Immature natural killer cell (primary cell): ENCODE measurements at regions not wholly inside any gene's neighbourhood (a gene's known extent, or its start where the extent isn't known, plus 50 kb on each side); places are given as distances from the start of the nearest gene placed in this dataset.
A peak's percentile ranks its signal among the peaks of the same experiment; 100 is the strongest.
"Not testable (repeated sequence)": the region's sequence is repeated elsewhere in the genome, so short reads cannot be mapped to it uniquely, and the experiment has no call there.

ENCODE experiments used
- DNase-seq, 3 donors: peaks; one replicate each; pipeline ENCODE4 v3.0.0; 2022; ENCODE audit warnings: mixed read lengths in 1 of 3
- H3K27ac Mint-ChIP-seq, 6 donors: one replicate each; pipeline ENCODE4 v1.8.0; 2020; ENCODE audit warnings: mixed read lengths in 6 of 6, mild to moderate bottlenecking in 5 of 6, inconsistent platforms in 4 of 6, moderate library complexity in 3 of 6
- H3K27me3 Mint-ChIP-seq, 3 donors: one replicate each; pipeline ENCODE4 v1.8.0; 2020 to 2021; ENCODE audit warnings: low read depth in 3 of 3, mild to moderate bottlenecking in 3 of 3, mixed read lengths in 3 of 3, moderate library complexity in 3 of 3, inconsistent platforms in 1 of 3
- H3K36me3 Mint-ChIP-seq, 3 donors: one replicate each; pipeline ENCODE4 v1.8.0; 2020; ENCODE audit warnings: mixed read lengths in 3 of 3, inconsistent platforms in 2 of 3, mild to moderate bottlenecking in 2 of 3
- H3K4me1 Mint-ChIP-seq, 2 donors: one replicate each; pipeline ENCODE4 v1.8.0; 2020; ENCODE audit warnings: inconsistent platforms in 2 of 2, mild to moderate bottlenecking in 2 of 2, mixed read lengths in 2 of 2, moderate library complexity in 1 of 2
- H3K4me3 Mint-ChIP-seq, 5 donors: one replicate each; pipeline ENCODE4 v1.8.0; 2020; ENCODE audit warnings: mild to moderate bottlenecking in 5 of 5, mixed read lengths in 5 of 5, inconsistent platforms in 3 of 5, moderate library complexity in 3 of 5
- H3K9me3 Mint-ChIP-seq, 6 donors: one replicate each; pipeline ENCODE4 v1.8.0; 2020; ENCODE audit warnings: mild to moderate bottlenecking in 6 of 6, mixed read lengths in 6 of 6, inconsistent platforms in 4 of 6, moderate library complexity in 3 of 6

DNA sequence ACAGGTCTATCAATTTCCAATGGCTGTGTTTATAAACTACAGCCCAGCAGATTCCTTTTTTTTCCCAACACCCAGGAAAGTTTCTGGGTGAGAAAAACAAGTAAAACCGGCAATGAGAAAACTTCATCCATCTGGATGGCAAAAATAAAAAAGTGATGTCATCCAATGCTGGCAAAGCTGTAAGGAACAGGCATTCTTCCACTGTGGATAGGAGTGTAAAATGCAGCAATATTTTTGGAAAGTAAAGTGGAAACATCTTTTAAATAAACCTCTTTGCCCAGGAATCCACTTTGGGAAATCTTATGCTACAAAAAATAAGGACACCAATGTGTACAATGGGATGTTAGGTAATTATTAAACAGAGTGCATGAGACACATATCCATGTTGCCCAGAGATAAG is 102.1 kb upstream of the NT5E start:
- no peak for DNase-seq
- Mint-ChIP-seq H3K36me3 (no peaks in the 10 kb centered on the region), H3K27me3 (peaks cover 0 to 6% (median 4%) of the 10 kb centered on the region in 3 donors), H3K27ac (no peak overlapping the region), H3K4me3 (no peak overlapping the region), H3K9me3 (peaks cover 0 to 2% (median 0%) of the 10 kb centered on the region in 6 donors), H3K4me1 (no peaks in the 10 kb centered on the region)

DNA sequence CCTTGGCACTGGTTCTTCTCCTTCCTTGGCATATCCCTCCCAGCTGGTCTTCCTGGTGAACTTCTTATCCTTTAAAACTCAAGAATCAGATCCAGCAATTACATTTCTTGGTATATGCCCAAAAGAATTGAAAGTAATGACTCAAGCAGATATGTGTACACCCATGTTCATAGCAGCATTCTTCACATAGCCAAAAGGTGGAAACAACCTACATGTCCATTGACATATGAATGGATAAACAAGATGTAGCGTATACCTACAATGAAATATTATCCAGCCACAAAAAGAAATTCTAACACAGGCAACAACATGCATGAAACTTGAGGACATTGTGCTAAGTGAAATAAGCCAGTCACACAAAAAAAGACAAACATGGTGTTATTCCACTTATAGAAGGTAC is 103.7 kb upstream of the NT5E start:
- H3K9me3 Mint-ChIP-seq = peaks cover 0 to 2% (median 0%) of the 10 kb centered on the region in 6 donors
- H3K27ac Mint-ChIP-seq = no peak overlapping the region
- H3K27me3 Mint-ChIP-seq = peaks cover 3 to 9% (median 4%) of the 10 kb centered on the region in 3 donors
- no peaks in the 10 kb centered on the region for H3K4me1 Mint-ChIP-seq
- no peak for DNase-seq
- H3K36me3 Mint-ChIP-seq = no peaks in the 10 kb centered on the region
- H3K4me3 Mint-ChIP-seq = no peak overlapping the region

DNA sequence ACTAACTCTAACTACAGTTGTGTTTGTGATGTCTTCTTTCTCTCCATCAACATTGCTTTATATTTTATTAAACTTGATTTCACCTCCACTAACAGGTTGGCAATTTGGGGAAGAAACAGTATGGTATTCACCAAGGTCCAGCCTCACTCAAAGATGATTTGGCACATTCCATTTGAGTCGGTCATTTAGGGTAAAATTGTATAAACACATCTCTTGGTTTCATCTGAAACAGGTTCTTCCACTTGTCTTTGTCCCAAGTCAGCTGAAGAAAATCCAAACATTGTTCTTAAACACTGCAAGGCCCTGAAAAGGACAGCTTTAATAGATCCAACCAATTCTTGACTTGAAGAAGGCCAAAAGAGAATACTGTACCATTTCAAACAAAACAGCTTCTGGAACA is 104.9 kb upstream of the NT5E start:
- H3K4me3 Mint-ChIP-seq = no peak overlapping the region
- peaks cover 0 to 2% (median 0%) of the 10 kb centered on the region in 6 donors for H3K9me3 Mint-ChIP-seq
- peaks cover 3 to 9% (median 5%) of the 10 kb centered on the region in 3 donors for H3K27me3 Mint-ChIP-seq
- H3K27ac Mint-ChIP-seq = no peak overlapping the region
- no peaks in the 10 kb centered on the region for H3K4me1 Mint-ChIP-seq
- DNase-seq = no peak
- H3K36me3 Mint-ChIP-seq = no peaks in the 10 kb centered on the region

DNA sequence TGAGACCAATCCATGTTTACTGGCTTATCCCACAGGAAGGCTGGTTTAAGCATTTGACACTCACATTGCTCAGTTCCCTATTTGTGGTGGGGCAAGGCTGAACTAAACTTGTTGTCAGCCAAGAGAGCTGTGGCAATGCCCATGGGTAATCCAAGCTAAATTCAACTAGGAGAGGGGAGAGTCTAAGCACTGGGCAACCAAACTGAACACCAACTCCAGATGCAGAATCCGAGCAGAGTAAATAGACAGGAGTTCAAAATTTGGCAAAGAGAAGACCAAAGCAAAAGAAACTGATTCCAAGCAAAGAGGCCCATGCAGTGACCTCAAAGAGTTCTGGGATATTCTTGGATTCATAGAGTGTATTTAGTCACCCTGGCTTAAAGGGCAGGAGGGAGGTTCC is 106.5 kb upstream of the NT5E start:
- H3K27ac Mint-ChIP-seq = no peak overlapping the region

DNA sequence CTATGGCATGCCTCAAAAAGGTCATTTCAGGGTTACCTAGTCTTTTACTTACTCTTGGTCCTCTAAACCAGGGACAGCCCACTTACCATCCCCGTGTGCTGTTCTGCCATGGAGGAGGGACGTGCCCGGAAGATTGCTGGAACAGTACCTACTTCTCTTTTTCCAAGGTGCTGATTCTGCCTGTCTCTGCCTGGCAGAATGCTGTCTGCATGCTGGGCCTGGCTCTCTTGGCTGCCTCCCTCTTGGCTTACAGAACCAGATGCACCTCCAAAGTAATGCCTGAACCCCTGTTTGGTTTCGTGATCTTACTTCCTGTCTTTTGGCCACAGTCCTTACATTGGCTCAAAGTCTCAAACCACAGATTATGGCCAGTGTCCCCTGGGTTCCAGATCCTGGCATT is 120.7 kb upstream of the NT5E start:
- Mint-ChIP-seq H3K4me3 (no peak overlapping the region), H3K27ac (no peak overlapping the region), H3K9me3 (peaks cover 0 to 2% (median 0%) of the 10 kb centered on the region in 6 donors), H3K36me3 (no peaks in the 10 kb centered on the region), H3K4me1 (no peaks in the 10 kb centered on the region), H3K27me3 (peaks cover 0 to 6% (median 4%) of the 10 kb centered on the region in 3 donors)
- DNase-seq = no peak

More for the DNA sequence above, 106.5 kb upstream of the NT5E start:
- Mint-ChIP-seq H3K4me1 (no peaks in the 10 kb centered on the region), H3K9me3 (peaks cover 0 to 2% (median 0%) of the 10 kb centered on the region in 6 donors), H3K4me3 (no peak overlapping the region), H3K36me3 (no peaks in the 10 kb centered on the region), H3K27me3 (peaks cover 3 to 7% (median 4%) of the 10 kb centered on the region in 3 donors)
- DNase-seq = no peak

DNA sequence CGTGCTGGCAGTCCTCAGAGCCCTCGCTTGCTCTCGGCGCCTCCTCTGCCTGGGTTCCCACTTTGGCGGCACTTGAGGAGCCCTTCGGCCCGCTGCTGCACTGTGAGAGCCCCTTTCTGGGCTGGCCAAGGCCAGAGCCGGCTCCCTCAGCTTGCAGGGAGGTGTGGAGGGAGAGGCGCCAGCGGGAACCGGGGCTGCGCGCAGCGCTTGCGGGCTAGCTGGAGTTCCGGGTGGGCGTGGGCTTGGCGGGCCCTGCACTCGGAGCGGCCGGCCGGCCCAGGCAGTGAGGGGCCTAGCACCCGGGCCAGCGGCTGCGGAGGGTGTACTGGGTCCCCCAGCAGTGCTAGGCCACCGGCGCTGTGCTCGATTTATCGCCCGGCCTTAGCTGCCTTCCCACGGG is 124.1 kb upstream of the NT5E start:
- H3K9me3 Mint-ChIP-seq, H3K27ac Mint-ChIP-seq, H3K27me3 Mint-ChIP-seq, H3K4me1 Mint-ChIP-seq, H3K4me3 Mint-ChIP-seq, DNase-seq, H3K36me3 Mint-ChIP-seq: not testable (repeated sequence)

DNA sequence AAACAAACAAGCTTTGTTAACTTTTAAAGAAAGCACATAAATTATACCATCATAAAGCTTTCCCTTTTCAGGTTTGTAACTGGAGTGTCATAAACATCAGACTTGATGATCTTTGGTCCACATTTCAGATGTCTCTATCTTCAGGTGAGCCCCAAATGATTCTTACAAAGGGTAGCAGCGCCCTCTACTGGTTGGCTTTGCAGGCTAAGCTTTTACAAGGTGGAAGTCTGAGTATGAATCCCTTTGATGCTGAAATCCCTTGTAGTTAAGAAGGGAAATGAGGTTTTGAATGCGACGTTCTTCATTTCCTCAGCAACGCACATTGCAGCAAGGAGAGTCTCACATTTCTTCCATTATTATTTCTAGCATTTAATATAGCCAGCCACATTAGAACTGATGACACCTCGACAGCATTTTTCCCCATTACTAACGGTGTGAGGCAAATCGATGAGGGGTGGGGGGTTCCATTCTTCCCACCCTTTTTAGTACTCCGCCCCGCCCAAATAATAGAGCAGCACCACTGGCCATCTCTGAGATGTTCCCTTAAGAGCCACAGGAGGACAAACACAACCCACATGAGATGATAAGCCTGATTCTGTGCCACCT is 126.3 kb upstream of the NT5E start:
- H3K36me3 Mint-ChIP-seq = no peaks in the 10 kb centered on the region
- H3K4me3 Mint-ChIP-seq = no peak overlapping the region
- no peak overlapping the region for H3K27ac Mint-ChIP-seq
- peaks cover 2 to 3% (median 2%) of the 10 kb centered on the region in 3 donors for H3K27me3 Mint-ChIP-seq
- peaks cover 0 to 2% (median 0%) of the 10 kb centered on the region in 6 donors for H3K9me3 Mint-ChIP-seq
- H3K4me1 Mint-ChIP-seq = no peaks in the 10 kb centered on the region
- peak in 2 of 3 donors; percentile 10 to 34 for DNase-seq

DNA sequence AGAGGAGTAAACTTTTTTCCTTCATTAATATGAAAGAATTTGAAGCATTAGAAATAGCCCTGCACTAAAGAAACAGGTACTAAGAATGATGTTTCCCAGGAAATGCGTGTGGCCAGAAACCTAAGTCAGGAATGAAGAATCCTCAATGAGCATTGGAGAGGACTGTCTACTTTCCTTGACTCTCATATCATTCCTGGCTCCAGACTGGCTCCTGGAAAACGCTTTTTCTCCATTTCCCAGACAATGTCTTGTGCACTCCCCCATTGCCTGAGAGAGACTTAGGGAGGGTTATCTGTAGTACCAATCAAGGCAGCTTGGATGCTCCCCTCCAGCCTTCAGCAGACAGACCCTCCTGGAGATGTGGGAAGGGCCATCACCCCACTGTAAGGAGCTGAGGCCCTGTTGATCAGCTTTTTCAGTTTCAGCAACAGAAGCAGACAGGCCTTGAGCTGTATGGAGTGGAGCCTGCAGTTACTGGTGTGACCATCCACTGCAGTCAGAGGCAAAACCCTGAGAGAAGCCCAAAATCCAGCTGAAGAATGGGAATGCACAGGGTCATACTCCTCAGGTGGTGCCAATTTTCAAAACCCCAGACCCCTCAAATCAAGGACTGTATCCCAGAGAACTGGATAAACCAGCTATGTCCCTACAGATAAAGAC is 127.3 kb upstream of the NT5E start:
- no peaks in the 10 kb centered on the region for H3K36me3 Mint-ChIP-seq
- H3K27ac Mint-ChIP-seq = no peak overlapping the region
- no peak overlapping the region for H3K4me3 Mint-ChIP-seq
- DNase-seq = no peak
- no peaks in the 10 kb centered on the region for H3K4me1 Mint-ChIP-seq
- peaks cover 0 to 2% (median 0%) of the 10 kb centered on the region in 6 donors for H3K9me3 Mint-ChIP-seq
- peaks cover 0 to 3% (median 2%) of the 10 kb centered on the region in 3 donors for H3K27me3 Mint-ChIP-seq

DNA sequence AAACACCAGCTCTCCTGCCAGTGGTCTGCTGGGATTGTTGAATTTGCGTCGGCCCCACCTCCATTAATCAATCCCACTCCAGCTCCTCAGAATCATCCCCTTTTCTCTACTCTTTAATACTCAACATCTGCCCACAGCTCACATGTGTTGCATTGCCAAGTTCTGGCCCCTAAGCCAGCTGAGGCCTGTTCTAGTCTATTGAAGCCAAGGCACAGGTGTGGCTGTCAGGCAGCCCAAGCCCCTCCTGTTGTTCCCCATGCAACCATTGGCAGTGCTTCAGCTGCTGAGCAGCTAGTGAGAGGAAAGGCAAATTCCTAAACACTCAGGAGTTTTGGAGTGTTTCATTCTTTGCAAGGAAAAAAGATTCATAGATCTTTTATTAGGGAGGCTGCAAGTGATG is 128.0 kb upstream of the NT5E start:
- H3K4me1 Mint-ChIP-seq = no peaks in the 10 kb centered on the region
- H3K9me3 Mint-ChIP-seq = peaks cover 0 to 7% (median 0%) of the 10 kb centered on the region in 6 donors
- no peak overlapping the region for H3K4me3 Mint-ChIP-seq
- peaks cover 0 to 3% (median 2%) of the 10 kb centered on the region in 3 donors for H3K27me3 Mint-ChIP-seq
- H3K36me3 Mint-ChIP-seq = no peaks in the 10 kb centered on the region
- no peak overlapping the region for H3K27ac Mint-ChIP-seq
- no peak for DNase-seq

DNA sequence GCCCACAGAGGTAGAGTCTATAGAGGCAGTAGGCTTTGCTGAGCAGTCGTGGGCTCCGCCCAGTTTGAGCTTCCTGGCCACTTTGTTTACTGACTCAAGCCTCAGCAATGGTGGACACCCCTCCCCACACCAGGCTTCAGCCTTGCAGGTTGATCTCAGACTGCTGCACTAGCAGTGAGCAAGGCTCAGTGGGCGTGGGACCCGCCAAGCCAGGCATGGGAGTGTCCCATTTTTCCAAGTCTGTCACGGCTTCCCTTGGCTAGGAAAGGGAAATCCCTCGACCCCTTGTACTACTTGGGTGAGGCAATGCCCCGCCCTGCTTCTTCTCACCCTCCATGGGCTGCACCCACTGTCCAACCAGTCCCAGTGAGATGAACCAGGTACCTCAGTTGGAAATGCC is 135.3 kb upstream of the NT5E start:
- H3K27me3 Mint-ChIP-seq = peaks cover 0 to 8% (median 3%) of the 10 kb centered on the region in 3 donors
- no peaks in the 10 kb centered on the region for H3K36me3 Mint-ChIP-seq
- peak overlapping the region in 1 of 6 donors; percentile 26 for H3K27ac Mint-ChIP-seq
- no peaks in the 10 kb centered on the region for H3K4me1 Mint-ChIP-seq
- H3K4me3 Mint-ChIP-seq = no peak overlapping the region
- H3K9me3 Mint-ChIP-seq = peaks cover 0 to 7% (median 1%) of the 10 kb centered on the region in 6 donors
- DNase-seq = no peak

DNA sequence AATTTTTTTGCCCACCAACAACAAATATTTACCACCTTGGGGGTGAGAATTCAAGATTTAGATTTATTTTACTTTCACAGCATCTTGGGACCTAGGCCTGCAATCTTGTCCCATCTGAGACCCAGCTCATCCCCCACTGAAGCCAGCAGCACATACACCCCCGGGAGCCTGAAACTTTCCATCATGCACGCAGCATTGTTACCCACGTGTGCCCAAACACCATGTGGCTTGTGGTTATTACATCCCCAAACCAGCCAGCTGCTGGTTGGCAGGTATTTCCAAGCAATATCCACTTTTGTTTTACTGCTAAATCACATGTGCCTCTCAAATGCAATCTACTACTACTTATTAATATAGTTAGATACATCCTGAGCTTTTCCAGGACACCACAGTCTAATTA is 149.3 kb upstream of the NT5E start:
- Mint-ChIP-seq H3K4me3 (no peak overlapping the region), H3K27me3 (peaks cover 0 to 3% (median 0%) of the 10 kb centered on the region in 3 donors), H3K9me3 (peaks cover 0 to 6% (median 0%) of the 10 kb centered on the region in 6 donors), H3K27ac (no peak overlapping the region), H3K36me3 (no peaks in the 10 kb centered on the region), H3K4me1 (no peaks in the 10 kb centered on the region)
- no peak for DNase-seq

DNA sequence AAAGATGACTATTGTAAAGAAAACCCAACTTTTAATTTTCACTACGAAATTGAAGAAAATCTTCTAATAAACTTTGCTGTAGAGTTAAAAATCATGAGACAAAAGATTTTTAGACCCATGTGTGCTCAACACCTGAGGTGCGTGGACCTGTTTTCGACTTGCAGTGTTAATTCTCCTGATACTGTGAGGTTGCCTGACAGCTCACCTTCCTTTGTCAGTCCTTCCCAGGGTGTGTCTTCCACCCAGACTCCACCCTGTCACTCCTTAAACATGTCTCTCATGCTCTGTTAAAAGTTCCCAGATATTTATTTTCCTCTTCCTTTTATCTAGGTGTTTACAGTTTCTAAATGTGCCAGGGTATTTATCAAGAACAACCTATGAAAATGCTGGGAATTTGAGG is 151.3 kb upstream of the NT5E start:
- no peak overlapping the region for H3K27ac Mint-ChIP-seq
- DNase-seq = no peak
- H3K4me1 Mint-ChIP-seq = no peaks in the 10 kb centered on the region
- H3K9me3 Mint-ChIP-seq = peaks cover 0 to 4% (median 0%) of the 10 kb centered on the region in 6 donors
- H3K27me3 Mint-ChIP-seq = peaks cover 0 to 2% (median 0%) of the 10 kb centered on the region in 3 donors
- no peaks in the 10 kb centered on the region for H3K36me3 Mint-ChIP-seq
- H3K4me3 Mint-ChIP-seq = no peak overlapping the region

DNA sequence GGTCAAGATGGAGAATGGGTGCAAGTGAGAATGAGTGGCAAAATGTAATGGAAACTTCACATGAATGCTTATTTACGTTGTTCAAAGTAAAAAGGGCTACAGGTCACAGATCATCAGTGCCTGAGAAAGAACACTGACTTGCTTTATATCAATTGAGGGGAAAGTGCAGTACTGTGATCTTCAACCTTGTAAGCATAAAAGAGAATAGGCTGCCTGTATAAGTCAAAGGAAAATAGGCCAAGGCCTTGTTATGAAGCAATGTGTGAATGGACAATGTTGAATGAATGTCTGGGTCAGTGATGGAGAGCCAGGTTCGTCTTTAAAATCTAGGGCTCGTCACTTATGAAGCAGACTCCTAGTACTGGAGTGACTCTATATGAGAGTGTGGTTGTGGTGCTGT is 158.6 kb upstream of the NT5E start:
- Mint-ChIP-seq H3K4me3 (no peak overlapping the region), H3K36me3 (no peaks in the 10 kb centered on the region), H3K27ac (no peak overlapping the region), H3K4me1 (no peaks in the 10 kb centered on the region), H3K9me3 (peaks cover 3 to 16% (median 4%) of the 10 kb centered on the region in 6 donors), H3K27me3 (peaks cover 2 to 3% (median 2%) of the 10 kb centered on the region in 3 donors)
- no peak for DNase-seq

DNA sequence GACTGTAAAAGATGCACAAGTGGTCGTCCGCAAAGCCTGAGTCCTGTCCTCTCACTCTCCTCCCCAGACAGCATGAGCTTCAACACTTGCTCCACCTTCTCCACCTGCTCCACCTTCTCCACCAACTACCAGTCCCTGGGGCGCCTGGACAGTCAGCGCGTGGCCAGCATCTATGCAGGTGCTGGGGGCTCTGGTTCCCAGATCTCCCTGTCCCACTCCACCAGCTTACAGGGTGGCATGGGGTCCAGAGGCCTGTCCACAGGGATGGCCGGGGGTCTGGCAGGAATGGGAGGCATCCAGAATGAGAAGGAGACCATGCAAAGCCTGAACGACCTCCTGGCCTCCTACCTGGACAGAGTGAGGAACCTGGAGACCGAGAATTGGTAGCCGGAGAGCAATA is 162.2 kb upstream of the NT5E start:
- DNase-seq = no peak
- Mint-ChIP-seq H3K27ac (no peak overlapping the region), H3K4me1 (no peaks in the 10 kb centered on the region), H3K4me3 (no peak overlapping the region), H3K27me3 (peaks cover 2 to 3% (median 2%) of the 10 kb centered on the region in 3 donors), H3K36me3 (no peaks in the 10 kb centered on the region), H3K9me3 (peaks cover 3 to 16% (median 6%) of the 10 kb centered on the region in 6 donors)
